Tibial artery (tissue), 4 donors: ENCODE measurements at regions not wholly inside any gene's neighbourhood (a gene's known extent, or its start where the extent isn't known, plus 50 kb on each side); places are given as distances from the start of the nearest gene placed in this dataset.

Experiments used
- DNase-seq, 2 donors: peaks; one replicate each; pipeline ENCODE4 v3.0.0-alpha.2; 2019
- H3K27ac ChIP-seq, 2 donors: fragments of 200-600 bp; sonication (generic) in 1 of 2; 1 replicate in 1 of 2; 2 replicates in 1 of 2; pipeline ENCODE4 v1.5.1; 2018 to 2019; ENCODE audit warnings: mild to moderate bottlenecking in 1 of 2
- H3K27me3 ChIP-seq, 2 donors: fragments of 200-600 bp; sonication (generic) in 1 of 2; one replicate each; pipeline versions ENCODE4 v1.5.1 to v1.6.0; 2016 to 2019
- H3K36me3 ChIP-seq, 3 donors: fragments of 200-600 bp; sonication (generic) in 2 of 3; one replicate each; pipeline ENCODE4 v1.5.1; 2016 to 2019; ENCODE audit warnings: mild to moderate bottlenecking in 2 of 3
- H3K4me1 ChIP-seq, 4 donors: fragments of 200-600 bp; sonication (generic) in 2 of 4; 1 replicate in 3 of 4; 2 replicates in 1 of 4; pipeline ENCODE4 v1.5.1; 2016 to 2019
- H3K4me3 ChIP-seq, 2 donors: fragments of 200-600 bp; sonication (generic) in 1 of 2; 1 replicate in 1 of 2; 2 replicates in 1 of 2; pipeline ENCODE4 v1.5.1; 2018 to 2019; ENCODE audit warnings: mild to moderate bottlenecking in 2 of 2
- H3K9me3 ChIP-seq, 3 donors: fragments of 200-600 bp; sonication (generic) in 1 of 3; one replicate each; pipeline ENCODE4 v1.5.1; 2016 to 2019
- CTCF ChIP-seq, 2 experiments: fragments of 200-600 bp in 1 of 2; fragments of 450-650 bp in 1 of 2; IDR thresholded peaks; one replicate each; pipeline ENCODE4 v1.5.1; 2017 to 2019; ENCODE audit warnings: antibody characterized with exemption in 2 of 2, mild to moderate bottlenecking in 1 of 2, moderate library complexity in 1 of 2
- intact Hi-C: fragments of 100-400 bp; cut with DNase I; formaldehyde crosslinking; loops from one replicate; pipeline ENCODE4 v1.15.0; 2023; ENCODE audit warnings: low total_unique reads

- Histone ChIP-seq H3K9me3 (peaks cover 0 to 6% (median 0%) of the 10 kb centered on the region in 3 donors), H3K4me1 (no peaks in the 10 kb centered on the region), H3K36me3 (no peaks in the 10 kb centered on the region), H3K27me3 (no peaks in the 10 kb centered on the region), H3K27ac (no peak overlapping the region), H3K4me3 (no peak overlapping the region)
- no peak for TF ChIP-seq CTCF (IDR thresholded peaks at IDR 0.05)
- intact Hi-C loops, result no loop called here
- no peak for DNase-seq
Observed at GRCh38 chr10:36647540-36647939, 477.9 kb upstream of the ANKRD30A start.

GRCh38 chr10:36640626-36641025 lies 484.8 kb upstream of the ANKRD30A start:
- H3K9me3 ChIP-seq, result no peaks in the 10 kb centered on the region
- H3K4me1 ChIP-seq, result no peaks in the 10 kb centered on the region
- H3K27ac ChIP-seq, result no peak overlapping the region
- intact Hi-C loops, result no loop called here
- no peaks in the 10 kb centered on the region for H3K27me3 ChIP-seq
- no peak for DNase-seq
- no peaks in the 10 kb centered on the region for H3K36me3 ChIP-seq
- no peak overlapping the region for H3K4me3 ChIP-seq
- no peak for TF ChIP-seq CTCF (IDR thresholded peaks at IDR 0.05)

- intact Hi-C loops, result no loop called here
- TF ChIP-seq CTCF (IDR thresholded peaks at IDR 0.05), result no peak
- H3K36me3 ChIP-seq, result no peaks in the 10 kb centered on the region
- no peaks in the 10 kb centered on the region for H3K9me3 ChIP-seq
- no peaks in the 10 kb centered on the region for H3K4me1 ChIP-seq
- no peak for DNase-seq
- H3K27ac ChIP-seq, result no peak overlapping the region
- no peak overlapping the region for H3K4me3 ChIP-seq
- H3K27me3 ChIP-seq, result no peaks in the 10 kb centered on the region
Observed at GRCh38 chr10:36638462-36639155, 486.8 kb upstream of the ANKRD30A start.

GRCh38 chr10:36636879-36637278 lies 488.5 kb upstream of the ANKRD30A start:
- Histone ChIP-seq H3K27me3 (no peaks in the 10 kb centered on the region), H3K9me3 (no peaks in the 10 kb centered on the region), H3K4me3 (no peak overlapping the region), H3K4me1 (no peaks in the 10 kb centered on the region), H3K27ac (no peak overlapping the region), H3K36me3 (no peaks in the 10 kb centered on the region)
- DNase-seq, result no peak
- intact Hi-C loops, result no loop called here
- no peak for TF ChIP-seq CTCF (IDR thresholded peaks at IDR 0.05)

GRCh38 chr10:36636285-36636839 lies 489.0 kb upstream of the ANKRD30A start:
- no peak for TF ChIP-seq CTCF (IDR thresholded peaks at IDR 0.05)
- Histone ChIP-seq H3K9me3 (no peaks in the 10 kb centered on the region), H3K36me3 (no peaks in the 10 kb centered on the region), H3K27me3 (no peaks in the 10 kb centered on the region), H3K4me1 (no peaks in the 10 kb centered on the region), H3K4me3 (no peak overlapping the region), H3K27ac (no peak overlapping the region)
- intact Hi-C loops, result no loop called here
- no peak for DNase-seq
